ENCODE measurements at regions not wholly inside any gene's neighbourhood (a gene's known extent, or its start where the extent isn't known, plus 50 kb on each side); places are given as distances from the start of the nearest gene placed in this dataset. TPM values are rescaled to one million over a fixed set of nuclear protein-coding genes. Genes with fewer than 3 reads are reported as not detected.
A peak's percentile ranks its signal among the peaks of the same experiment; 100 is the strongest.
"Not testable (repeated sequence)": the region's sequence is repeated elsewhere in the genome, so short reads cannot be mapped to it uniquely, and the experiment has no call there.

DNA sequence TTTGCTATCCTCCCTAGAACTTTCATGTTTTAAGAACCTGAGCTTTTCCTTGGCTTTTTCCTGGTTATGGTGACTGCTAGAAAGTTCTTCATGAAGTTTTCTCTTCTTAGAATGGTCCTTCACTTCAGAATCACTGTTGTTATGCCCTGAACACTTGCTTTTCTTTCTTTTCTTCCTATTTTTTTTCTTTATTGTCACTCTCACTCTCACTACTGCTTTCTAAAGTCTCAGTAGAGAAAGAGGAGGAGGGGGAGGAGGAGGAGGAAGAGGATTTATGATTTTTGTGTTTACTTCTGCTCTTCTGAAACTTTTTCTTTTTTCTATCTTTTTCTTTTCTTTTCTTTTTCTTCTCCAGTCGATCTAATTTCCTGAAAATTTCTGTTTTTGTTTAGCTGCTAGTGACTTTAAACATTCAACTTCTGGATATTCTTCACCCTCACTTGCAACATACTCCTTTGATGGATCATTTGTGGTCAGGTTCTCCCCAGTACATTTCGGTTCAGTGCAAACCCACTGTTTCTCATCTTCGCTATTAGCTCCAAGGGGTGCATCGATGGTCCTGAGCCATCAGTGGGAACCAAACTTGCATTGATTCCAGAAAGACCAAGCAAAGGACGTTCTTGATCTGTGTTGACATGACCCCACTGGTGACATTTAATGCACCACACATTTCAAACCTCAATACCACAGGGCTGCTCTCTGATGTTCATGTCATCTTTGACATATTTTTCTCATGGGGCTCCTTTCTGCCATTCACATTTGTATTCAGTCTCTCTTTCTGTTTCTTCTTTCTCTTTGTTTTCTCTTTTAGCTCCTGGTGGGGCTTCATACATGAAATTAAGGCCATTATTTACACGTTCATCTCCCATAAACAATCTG lies 81.6 kb upstream of the HAND1 start:
- no peak for DNase-seq (ENCODE audit: low spot score)

DNA sequence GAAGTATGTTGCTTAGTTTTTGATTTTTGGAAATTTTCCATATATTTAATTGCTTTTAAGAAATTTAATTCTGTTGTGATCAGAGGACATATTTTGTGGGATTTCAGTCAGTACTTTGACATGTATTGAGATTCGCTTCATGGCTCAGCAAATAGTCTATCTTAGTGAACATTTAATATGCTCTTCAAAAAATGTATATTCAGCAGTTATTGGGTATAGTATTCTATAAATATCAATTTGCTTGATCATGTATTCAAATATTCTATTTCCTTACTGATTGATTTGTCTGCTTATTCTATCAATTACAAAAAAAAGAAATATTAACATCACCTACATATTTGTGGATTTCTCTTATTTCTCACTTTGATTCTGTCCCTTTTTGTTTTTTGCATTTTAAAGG lies 79.5 kb upstream of the HAND1 start:
- no peak for DNase-seq (ENCODE audit: low spot score)

DNA sequence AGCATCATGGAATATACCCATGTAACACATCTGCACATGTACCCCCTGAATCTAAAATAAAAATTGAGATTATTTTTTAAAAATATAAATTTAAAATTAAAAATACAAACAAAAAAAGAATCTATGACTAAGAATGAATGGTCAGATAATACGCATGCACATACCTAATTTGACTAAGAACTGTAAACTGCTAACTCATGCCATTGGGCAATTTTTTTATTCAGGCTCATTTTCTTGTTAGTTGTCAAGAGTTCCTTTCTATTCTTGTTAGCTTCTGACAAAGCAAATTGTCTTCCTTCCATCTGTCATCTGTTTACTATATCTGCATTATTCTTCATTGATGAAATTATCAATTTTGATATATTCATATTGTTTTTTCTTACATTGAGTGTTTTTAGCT lies 69.5 kb upstream of the HAND1 start:
- no peak for DNase-seq (ENCODE audit: low spot score)

DNA sequence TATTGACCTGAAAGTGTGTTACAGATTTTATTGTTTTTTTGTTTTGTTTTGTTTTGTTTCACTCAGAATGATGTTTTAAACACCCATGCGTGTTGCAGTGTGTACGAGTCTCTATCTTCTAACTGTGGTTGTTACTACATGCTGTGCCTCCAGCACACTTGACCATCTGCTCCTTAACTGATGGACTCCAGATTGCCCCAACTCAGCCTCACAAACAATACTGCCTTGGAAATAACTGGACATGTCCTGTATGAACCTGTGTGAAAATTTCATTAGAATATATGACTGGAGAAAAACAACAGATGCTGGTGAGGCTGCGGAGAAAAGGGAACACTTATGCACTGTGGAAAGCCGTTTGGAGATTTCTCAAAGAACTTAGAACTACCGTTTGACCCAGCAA lies 68.7 kb upstream of the HAND1 start:
- DNase-seq (ENCODE audit: low spot score): no peak

DNA sequence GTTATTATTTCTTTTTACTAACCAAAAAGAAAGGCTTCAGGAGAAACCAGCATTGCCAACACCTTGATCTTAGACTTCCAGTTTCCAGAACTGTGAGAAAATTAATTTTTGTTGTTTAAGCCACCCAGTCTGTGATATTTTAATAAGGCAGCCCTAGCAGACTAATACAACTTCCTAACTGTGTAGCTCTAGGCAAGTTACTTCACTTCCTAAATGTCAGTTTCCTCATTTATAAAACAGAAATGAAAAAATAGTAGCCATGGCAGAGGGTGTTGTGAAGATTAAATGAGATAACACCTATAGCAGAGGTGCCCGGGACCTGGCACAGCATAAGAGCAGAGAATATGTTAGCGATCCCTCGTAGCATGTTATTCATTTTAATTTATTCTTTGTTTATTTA lies 66.6 kb upstream of the HAND1 start:
- DNase-seq (ENCODE audit: low spot score): no peak

DNA sequence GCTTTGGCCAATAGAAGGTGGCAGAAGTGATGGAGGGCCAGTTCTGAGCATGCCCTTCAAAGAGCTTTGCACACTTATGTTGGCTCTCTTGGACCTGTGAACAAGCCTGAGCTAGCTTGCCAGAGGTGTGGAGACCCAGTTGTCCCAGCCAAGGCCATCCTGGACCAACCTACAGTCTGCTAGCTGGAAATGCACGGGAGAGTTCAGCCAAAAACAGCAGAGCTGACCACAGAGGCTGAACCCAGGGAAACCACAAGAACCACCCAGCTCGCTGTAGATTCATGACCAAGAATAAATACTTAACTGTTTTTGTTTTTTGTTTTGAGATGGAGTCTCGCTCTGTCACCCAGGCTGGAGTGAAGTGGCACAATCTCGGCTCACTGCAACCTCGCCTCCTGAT lies 65.4 kb upstream of the HAND1 start:
- DNase-seq (ENCODE audit: low spot score): no peak

DNA sequence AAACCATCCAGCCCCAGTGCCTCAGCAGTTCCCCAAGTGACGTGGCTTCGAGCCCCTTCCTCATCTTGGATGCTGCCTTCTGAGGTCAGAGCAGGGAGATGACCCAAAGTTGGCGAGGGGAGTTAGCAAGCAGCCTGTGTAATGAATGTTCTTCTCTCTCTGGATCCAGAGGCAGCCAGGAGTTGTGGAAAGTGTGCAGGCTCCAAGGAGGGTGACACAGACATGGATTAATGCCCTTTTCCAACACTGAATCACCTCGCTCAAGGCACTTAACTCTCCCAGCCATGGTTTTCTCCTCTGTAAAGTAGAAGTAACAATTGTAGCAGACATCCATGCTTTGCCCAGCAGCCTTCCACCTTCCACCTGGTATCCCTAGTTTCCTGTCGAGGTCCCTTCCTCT lies 64.6 kb upstream of the HAND1 start:
- DNase-seq (ENCODE audit: low spot score): no peak

DNA sequence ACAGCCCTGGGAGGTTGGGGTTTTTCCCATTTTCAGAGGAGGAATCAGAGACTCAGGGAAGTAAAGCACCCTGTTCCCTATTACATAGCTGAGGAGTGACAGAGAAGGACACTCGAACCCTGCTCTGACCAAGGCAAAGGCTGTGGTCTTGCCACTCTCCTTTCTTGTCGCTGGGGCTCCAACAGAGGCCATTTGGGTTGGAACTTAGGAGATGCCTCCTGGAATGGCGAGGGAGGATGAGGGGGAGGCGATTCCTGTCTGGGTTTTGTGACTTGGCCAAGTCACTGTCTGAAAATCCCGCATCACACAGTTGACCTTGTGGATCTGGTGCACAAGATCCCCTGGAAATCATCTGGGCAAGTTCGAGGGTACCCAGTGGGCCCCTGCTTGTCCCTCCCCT lies 64.0 kb upstream of the HAND1 start:
- DNase-seq (ENCODE audit: low spot score): no peak

DNA sequence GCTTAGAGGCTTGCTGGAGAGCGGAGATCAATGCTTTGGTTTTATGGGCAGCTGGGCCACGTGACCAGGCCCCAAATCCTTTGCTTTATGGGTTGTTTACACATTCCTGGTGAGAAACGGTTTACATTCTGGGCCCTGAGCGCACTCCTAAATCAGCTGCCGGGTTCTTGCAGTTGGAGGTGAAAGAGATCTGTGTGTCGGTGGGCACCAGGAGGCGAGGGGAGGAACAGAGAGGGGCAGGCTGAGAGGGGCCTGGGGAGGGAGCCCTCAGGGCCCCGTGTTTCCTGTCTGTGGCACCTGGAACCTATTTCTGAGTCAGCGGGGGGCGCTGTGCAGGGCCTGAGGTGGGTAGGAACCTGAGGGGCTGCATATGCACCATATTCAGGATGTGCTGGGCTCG lies 63.5 kb upstream of the HAND1 start:
- no peak for DNase-seq (ENCODE audit: low spot score)

DNA sequence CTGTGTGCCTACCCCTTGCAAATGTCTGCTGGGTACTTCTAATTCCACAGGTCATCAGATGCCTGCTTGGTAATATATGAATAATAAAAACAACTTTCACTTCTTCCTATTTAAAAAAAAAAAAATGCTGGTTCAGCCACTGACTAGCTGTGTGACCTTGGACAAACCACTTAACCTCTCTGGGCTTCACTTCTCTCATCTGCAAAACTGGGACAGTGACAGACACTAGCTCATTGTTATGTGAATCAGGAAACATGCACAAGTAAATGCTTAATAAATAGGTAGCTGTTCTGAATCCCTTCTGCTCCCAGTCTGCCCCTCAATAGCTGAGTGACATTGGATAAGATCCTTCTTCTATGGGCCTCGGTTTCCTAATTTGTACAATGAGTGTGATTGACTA lies 62.6 kb upstream of the HAND1 start:
- DNase-seq (ENCODE audit: low spot score): no peak

DNA sequence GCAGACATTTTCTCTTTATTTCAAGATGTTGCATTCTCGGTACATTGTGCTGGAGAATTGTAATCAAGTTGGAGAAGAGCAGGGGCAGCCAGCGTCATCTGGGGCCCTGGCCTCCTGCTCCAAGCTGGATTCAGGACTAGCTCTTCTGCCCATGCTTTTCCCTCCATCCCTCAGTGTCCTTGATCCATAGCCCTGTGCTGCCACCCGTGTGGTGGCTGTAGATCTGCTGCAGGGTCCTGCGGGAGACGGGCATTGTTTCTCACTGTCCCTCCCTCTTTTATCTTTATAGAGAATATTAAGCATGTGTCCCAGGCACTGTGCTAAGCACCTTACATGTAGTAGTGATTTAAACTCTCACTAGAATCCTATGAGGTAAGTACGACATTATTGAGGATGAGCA lies 60.5 kb upstream of the HAND1 start:
- peak; percentile 55 for DNase-seq (ENCODE audit: low spot score)

DNA sequence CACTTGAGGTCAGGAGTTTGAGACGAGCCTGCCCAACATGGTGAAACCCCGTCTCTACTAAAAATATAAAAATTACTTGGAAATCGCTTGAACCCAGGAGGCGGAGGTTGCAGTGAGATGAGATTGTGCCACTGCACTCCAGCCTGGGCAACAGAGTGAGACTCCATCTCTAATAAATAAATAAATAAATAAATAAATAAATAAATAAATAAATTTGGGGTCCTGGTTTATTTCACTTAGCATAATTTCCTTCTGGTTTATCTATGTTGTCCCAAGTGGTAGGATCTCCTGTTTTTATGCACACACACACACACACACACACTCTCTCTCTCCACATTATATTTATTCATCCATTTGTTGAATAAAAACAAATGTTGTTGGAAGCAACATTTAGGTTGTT lies 58.4 kb upstream of the HAND1 start:
- not testable (repeated sequence) for DNase-seq (ENCODE audit: low spot score)

DNA sequence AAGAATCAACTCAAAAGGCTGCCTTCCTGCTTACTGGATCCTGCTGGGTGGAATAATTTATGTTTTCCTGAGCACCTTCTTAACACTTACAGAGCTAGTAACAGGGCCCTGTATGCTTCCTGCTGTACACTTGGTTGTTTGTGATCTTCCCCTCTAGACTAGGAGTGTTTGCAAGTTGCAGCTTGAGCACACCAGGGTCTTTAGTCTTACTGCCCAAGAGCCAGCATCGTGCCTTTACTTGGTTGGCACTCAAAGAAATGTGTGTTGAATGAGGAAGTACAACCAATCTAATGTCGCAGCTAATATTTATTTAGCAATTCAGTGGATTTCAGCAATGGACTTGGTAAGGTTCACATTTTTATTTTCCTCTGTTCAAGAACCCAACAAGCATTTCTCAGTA lies 57.5 kb upstream of the HAND1 start:
- DNase-seq (ENCODE audit: low spot score): no peak

DNA sequence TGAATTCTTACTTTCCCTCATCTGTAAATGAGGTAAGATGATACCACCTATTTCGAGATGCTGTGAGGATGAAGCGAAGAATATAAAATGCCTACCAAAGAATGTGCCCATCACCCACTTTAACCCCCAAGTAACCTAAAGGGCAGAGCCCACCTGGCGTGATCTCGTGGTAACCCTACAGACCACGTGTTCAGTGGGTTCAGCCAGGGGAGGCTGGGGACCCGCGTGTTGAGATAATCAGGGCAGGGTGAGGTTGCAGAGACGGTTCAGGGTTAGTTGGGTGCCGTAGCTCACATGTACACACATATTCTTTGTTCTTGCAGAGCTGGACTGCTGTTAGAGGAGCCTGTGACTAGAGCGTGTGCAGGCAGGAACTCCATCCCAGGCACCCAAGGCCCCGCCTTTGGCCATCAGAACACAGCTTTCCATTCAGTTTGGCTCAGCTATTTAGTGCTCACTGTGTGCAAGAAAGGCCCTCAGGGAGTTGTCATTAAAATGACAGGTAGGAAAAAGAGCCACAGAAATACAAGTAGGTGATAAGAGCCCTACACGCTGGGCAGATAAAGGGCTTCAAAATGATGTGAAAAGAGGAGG lies 56.5 kb upstream of the HAND1 start:
- DNase-seq (ENCODE audit: low spot score): no peak

DNA sequence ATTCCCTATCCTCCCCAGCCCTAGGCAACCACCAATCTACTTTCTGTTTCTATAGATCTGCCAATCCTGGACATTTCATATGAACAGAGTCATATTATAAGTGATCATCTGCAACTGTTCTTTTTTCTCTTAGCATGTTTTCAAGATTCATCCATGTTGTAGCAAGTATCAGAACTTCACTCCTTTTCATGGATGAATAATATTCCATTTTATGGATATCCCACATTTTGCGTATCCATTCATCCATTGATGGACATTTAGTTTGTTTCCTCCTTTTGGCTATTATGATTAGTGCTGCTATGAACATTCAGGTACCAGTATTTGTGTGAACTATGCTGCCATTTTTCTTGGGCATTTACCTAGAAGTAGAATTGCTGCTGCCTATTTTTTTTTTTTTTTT lies 51.3 kb upstream of the HAND1 start:
- DNase-seq (ENCODE audit: low spot score): no peak

DNA sequence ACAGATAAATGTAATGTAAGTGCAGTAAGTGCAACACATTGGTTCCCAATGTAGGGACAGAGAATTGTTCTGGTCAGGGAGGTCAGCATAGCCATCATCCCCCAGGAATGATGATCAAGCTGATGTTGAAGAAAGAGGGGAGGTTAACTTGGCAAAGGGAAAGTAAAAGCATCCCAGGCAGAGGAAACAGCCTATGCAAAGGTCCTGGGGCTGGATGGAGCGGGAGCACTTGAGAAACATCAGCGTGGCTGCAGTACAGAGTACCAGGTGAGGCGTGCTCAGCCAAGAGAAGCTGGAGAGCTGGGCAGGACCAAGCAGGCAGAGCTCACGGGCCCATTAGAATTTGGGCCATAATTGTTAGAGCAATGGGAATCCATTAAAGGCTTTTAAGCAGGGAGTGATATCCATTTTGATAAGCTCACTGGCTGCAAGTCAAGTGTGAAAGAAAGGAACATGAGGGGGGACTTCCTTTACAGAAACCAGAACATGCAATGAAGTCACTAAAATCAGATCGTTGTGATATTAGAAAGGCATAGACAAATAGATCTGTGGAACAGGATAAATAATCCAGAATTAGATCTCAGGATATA lies 50.1 kb upstream of the HAND1 start:
- no peak for DNase-seq (ENCODE audit: low spot score)

Small RNAs in the stretch of these regions (microRNA-seq; reads per million reads assigned to microRNA genes)
- not detected for gene MIR1303 (ENCODE audit: borderline number of aligned reads)
- gene MIR3141 (ENCODE audit: borderline number of aligned reads): not detected
